Heart left ventricle (tissue), 16 donors: ENCODE measurements at regions not wholly inside any gene's neighbourhood (a gene's known extent, or its start where the extent isn't known, plus 50 kb on each side); places are given as distances from the start of the nearest gene placed in this dataset.

ENCODE experiments used
- ATAC-seq, 4 donors: fragments of 200-7000 bp; cut with Tn5 transposase; one replicate each; pipeline ENCODE4 v1.9.1; 2020 to 2022; ENCODE audit warnings: moderate library complexity in 4 of 4, mild to moderate bottlenecking in 3 of 4, moderate number of reproducible peaks in 1 of 4
- DNase-seq, 5 donors: peaks; one replicate each; pipeline ENCODE4 v3.0.0-alpha.2; 2020
- H3K27ac ChIP-seq, 12 donors: fragments of 200-600 bp; sonication (generic) in 4 of 12; one replicate each; pipeline versions ENCODE4 v1.5.0 to v1.8.0; 2016 to 2022; ENCODE audit warnings: mild to moderate bottlenecking in 2 of 12
- H3K27me3 ChIP-seq, 9 donors: fragments of 200-600 bp; sonication (generic) in 2 of 9; one replicate each; pipeline versions ENCODE4 v1.5.1 to v1.8.0; 2016 to 2022; ENCODE audit warnings: mild to moderate bottlenecking in 3 of 9
- H3K36me3 ChIP-seq, 9 donors: fragments of 200-600 bp; sonication (generic) in 2 of 9; one replicate each; pipeline versions ENCODE4 v1.5.0 to v1.8.0; 2018 to 2022; ENCODE audit warnings: mild to moderate bottlenecking in 2 of 9
- H3K4me1 ChIP-seq, 12 donors: fragments of 200-600 bp; sonication (generic) in 4 of 12; one replicate each; pipeline versions ENCODE4 v1.5.0 to v1.8.0; 2016 to 2022; ENCODE audit warnings: mild to moderate bottlenecking in 3 of 12
- H3K4me3 ChIP-seq, 12 donors: fragments of 200-600 bp; sonication (generic) in 4 of 12; one replicate each; pipeline versions ENCODE4 v1.5.0 to v1.8.0; 2017 to 2022; ENCODE audit warnings: mild to moderate bottlenecking in 9 of 12, moderate library complexity in 4 of 12
- H3K9me3 ChIP-seq, 12 donors: fragments of 200-600 bp; sonication (generic) in 4 of 12; one replicate each; pipeline versions ENCODE4 v1.5.0 to v1.8.0; 2016 to 2022; ENCODE audit warnings: mild to moderate bottlenecking in 1 of 12
- POLR2A ChIP-seq, 2 donors: fragments of 450-650 bp; IDR thresholded peaks; one replicate each; pipeline ENCODE4 v1.6.1; 2017; ENCODE audit warnings: antibody characterized with exemption in 2 of 2, mild to moderate bottlenecking in 2 of 2, moderate library complexity in 2 of 2
- WGBS, 4 donors: extraction: QIAGEN DNeasy Blood & Tissue Kit in 2 of 4; methylation state at CpG; one replicate each; pipeline versions ENCODE4 v1.1.5 to v1.1.7; 2013 to 2018; 5-methylcytosine and 5-hydroxymethylcytosine counted together
- intact Hi-C, 10 donors: fragments of 100-400 bp; cut with DNase I; formaldehyde crosslinking; loops; one replicate each; pipeline versions ENCODE4 v1.11.1 to v1.14.2; 2022
- TF ChIP-seq, protein P1 (sequence below), 12 donors: fragments of 200-600 bp; sonication (generic) in 4 of 12; IDR thresholded peaks; one replicate each; pipeline versions ENCODE4 v1.5.0 to v1.8.0; 2018 to 2022; ENCODE audit warnings: antibody characterized with exemption in 12 of 12, mild to moderate bottlenecking in 5 of 12
- donor health status: ischemic (EF 13 %, LVEDD 7.1; RV severe dilation, severe dysfunction).
- donor health status: healthy with polysubstance abuse.
- donor health status: DM: no; HTN: yes; CAD: no.
- donor health status: DM: no; HTN: no; CAD: no.
- donor health status: ischemic (EF 25% LVEDD 6.9; RV normal size, moderate dysfunction).
- donor health status: ischemic (EF 25% LVEDD 5.7; RV mildly dilated, moderate dysfunction).
- donor health status: healthy.
- donor health status: DM: yes; HTN: yes; CAD: no.
- donor health status: ischemic (EF 35%, LVEDD 5.7; RV mildly dilated, moderate dysfunction).
- donor health status: nonischemic (EF 11% LVEDD 7.7; RV severe dilation, severe dysfunction).
- donor health status: DM: yes; HTN: yes; CAD: no.
- donor health status: PGD.
- donor health status: ischemic (EF 29% LVEDD 5.4; RV normal size, mild dysfunction).
- donor health status: nonischemic (EF 23%, LVEDD 6.1; RV moderate dilation, normal function).

DNA sequence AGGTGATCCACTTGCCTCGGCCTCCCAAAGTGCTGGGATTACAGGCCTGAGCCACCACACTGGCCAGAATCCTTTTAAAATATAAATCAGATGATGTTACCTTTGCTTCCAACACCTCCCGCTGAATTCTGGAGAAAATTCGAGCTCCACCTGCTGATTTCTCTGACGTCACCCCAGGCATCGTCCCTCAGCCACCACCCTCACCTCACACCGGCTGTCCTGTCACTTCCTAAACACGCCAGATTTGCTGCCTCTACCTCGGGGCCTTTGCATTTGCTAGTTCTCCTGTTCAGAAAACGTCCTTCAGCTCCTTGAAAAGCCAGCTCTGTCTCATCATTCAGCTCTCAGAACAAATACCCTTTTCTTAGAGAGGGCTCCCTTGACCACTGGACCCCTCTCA lies 57.9 kb downstream of the FBXO2 start:
- ATAC-seq (no peak), DNase-seq (no peak)
- Histone ChIP-seq H3K36me3 (no peaks in the 10 kb centered on the region), H3K27me3 (peaks cover 0 to 32% (median 0%) of the 10 kb centered on the region in 9 donors), H3K4me3 (no peak overlapping the region), H3K4me1 (peaks cover 0 to 10% (median 0%) of the 10 kb centered on the region in 12 donors), H3K9me3 (peaks cover 0 to 9% (median 0%) of the 10 kb centered on the region in 12 donors), H3K27ac (peak overlapping the region in 1 of 12 donors; percentile 51)
- WGBS, 4 donors, result 64 to 74% (median 65%) methylated on average over 9 of the region's 9 CpGs
- intact Hi-C loops, result no loop called here
- TF ChIP-seq POLR2A (IDR thresholded peaks at IDR 0.05), result no peak
- TF ChIP-seq, protein P1, sequence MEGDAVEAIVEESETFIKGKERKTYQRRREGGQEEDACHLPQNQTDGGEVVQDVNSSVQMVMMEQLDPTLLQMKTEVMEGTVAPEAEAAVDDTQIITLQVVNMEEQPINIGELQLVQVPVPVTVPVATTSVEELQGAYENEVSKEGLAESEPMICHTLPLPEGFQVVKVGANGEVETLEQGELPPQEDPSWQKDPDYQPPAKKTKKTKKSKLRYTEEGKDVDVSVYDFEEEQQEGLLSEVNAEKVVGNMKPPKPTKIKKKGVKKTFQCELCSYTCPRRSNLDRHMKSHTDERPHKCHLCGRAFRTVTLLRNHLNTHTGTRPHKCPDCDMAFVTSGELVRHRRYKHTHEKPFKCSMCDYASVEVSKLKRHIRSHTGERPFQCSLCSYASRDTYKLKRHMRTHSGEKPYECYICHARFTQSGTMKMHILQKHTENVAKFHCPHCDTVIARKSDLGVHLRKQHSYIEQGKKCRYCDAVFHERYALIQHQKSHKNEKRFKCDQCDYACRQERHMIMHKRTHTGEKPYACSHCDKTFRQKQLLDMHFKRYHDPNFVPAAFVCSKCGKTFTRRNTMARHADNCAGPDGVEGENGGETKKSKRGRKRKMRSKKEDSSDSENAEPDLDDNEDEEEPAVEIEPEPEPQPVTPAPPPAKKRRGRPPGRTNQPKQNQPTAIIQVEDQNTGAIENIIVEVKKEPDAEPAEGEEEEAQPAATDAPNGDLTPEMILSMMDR (IDR thresholded peaks at IDR 0.05), result no peak

DNA sequence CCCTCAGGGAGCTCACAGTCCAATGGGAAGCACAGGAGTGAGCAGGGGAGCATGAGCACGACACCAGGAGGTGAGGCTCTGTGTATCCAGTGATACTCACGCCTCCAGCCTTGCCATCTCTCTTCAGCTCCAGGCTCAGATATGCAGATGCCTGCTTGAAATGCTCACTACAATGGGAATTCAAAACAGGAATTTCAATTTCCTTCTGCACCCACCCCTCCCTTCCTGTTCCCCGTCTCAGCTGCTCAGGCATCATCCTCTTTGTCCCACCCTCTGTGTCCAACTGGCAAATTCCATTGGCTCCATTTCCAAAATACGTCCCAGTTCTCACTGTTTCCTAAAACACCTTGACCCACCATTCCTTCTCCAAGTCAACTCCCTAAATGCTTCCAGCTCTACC lies 58.9 kb downstream of the FBXO2 start:
- ATAC-seq, result peak in 3 of 4 donors; percentile 46 to 91 (median 63)
- intact Hi-C loops, result no loop called here
- TF ChIP-seq POLR2A (IDR thresholded peaks at IDR 0.05), result no peak
- TF ChIP-seq, protein P1 (IDR thresholded peaks at IDR 0.05), result no peak
- Histone ChIP-seq H3K27ac (peak overlapping the region in 10 of 12 donors; percentile 5 to 76 (median 57)), H3K4me3 (peak overlapping the region in 1 of 12 donors; percentile 17), H3K36me3 (no peaks in the 10 kb centered on the region), H3K9me3 (peaks cover 0 to 9% (median 0%) of the 10 kb centered on the region in 12 donors), H3K27me3 (peaks cover 0 to 24% (median 2%) of the 10 kb centered on the region in 9 donors), H3K4me1 (peaks cover 0 to 10% (median 0%) of the 10 kb centered on the region in 12 donors)
- peak in 2 of 5 donors; percentile 24 to 29 for DNase-seq
- WGBS, 4 donors, result 26 to 38% (median 33%) methylated on average over 4 of the region's 4 CpGs

DNA sequence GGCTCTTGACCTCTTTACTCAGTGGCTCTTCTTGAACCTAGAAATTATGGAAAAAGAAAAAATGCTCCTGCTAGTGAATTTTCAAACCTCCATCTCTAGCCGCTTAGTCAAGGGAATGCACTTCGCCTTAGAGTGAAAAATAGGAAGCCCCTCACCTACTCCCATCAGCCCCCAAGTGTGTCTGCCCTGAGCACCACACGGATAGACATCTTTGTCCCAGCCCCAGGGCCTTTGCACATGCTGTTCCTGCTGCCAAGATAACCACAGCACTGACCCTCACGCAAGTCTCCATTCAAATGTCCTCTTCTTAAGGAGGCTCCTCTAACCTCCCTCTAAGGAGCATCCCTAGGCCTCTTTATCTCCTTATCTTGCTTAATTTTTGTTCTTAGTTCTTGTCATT lies 59.6 kb downstream of the FBXO2 start:
- TF ChIP-seq, protein P1 (IDR thresholded peaks at IDR 0.05), result no peak
- TF ChIP-seq POLR2A (IDR thresholded peaks at IDR 0.05), result no peak
- Histone ChIP-seq H3K27me3 (peaks cover 0 to 24% (median 2%) of the 10 kb centered on the region in 9 donors), H3K4me1 (peaks cover 0 to 10% (median 0%) of the 10 kb centered on the region in 12 donors), H3K9me3 (peaks cover 0 to 9% (median 0%) of the 10 kb centered on the region in 12 donors), H3K4me3 (no peak overlapping the region), H3K36me3 (no peaks in the 10 kb centered on the region), H3K27ac (peak overlapping the region in 10 of 12 donors; percentile 5 to 76 (median 57))
- DNase-seq (no peak), ATAC-seq (no peak)
- intact Hi-C loops, result no loop called here
- WGBS, 4 donors, result 82 to 89% (median 84%) methylated on average over 4 of the region's 4 CpGs

DNA sequence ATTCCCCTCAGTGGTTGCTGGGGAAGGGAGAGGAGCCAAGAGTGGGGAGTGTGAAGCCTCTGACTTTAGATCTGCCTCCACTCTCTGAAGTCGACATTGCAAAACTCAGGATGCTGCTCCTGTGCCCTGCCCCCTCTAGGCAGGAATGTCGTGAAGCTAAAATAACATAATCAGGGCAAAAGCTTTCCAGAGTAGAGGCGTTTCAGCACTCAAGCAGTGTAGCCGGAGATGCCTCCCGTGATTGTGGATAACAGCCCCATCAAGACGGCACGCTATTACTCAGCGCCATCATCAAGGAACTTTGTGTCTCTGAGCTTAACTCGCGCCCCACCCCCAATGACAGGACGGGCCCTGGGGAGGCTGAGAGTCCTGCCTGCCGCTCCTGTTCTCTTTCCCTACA lies 60.0 kb downstream of the FBXO2 start:
- WGBS, 4 donors, result 6 to 12% (median 9%) methylated on average over 12 of the region's 12 CpGs
- H3K4me1 ChIP-seq, result peaks cover 0 to 10% (median 0%) of the 10 kb centered on the region in 12 donors
- H3K27me3 ChIP-seq, result peaks cover 0 to 24% (median 2%) of the 10 kb centered on the region in 9 donors
- DNase-seq (peak in 1 of 5 donors; percentile 39), ATAC-seq (peak in 2 of 4 donors; percentile 16 to 36)
- no peak for TF ChIP-seq POLR2A (IDR thresholded peaks at IDR 0.05)
- TF ChIP-seq, protein P1 (IDR thresholded peaks at IDR 0.05), result peak in 3 of 12 donors; percentile 10 to 29 (median 16)
- H3K36me3 ChIP-seq, result no peaks in the 10 kb centered on the region
- intact Hi-C loops, result no loop called here
- no peak overlapping the region for H3K4me3 ChIP-seq
- peaks cover 0 to 9% (median 0%) of the 10 kb centered on the region in 12 donors for H3K9me3 ChIP-seq
- H3K27ac ChIP-seq, result peak overlapping the region in 4 of 12 donors; percentile 31 to 76 (median 63)
